SU-DHL-6 (cell line): ENCODE measurements at regions not wholly inside any gene's neighbourhood (a gene's known extent, or its start where the extent isn't known, plus 50 kb on each side); places are given as distances from the start of the nearest gene placed in this dataset.

Experiments
- H2AFZ ChIP-seq: fragments of 200-600 bp; sonication (generic); 2 replicates; pipeline ENCODE4 v1.6.1; 2014; ENCODE audit warnings: low read depth, mild to moderate bottlenecking, moderate library complexity, mixed read lengths, antibody characterized with exemption, low read length; ENCODE audit not compliant: severe bottlenecking
- H3F3A ChIP-seq: fragments of 200-600 bp; shearing (Covaris generic); 2 replicates; pipeline ENCODE4 v1.6.0; 2016; ENCODE audit warnings: antibody characterized with exemption, mild to moderate bottlenecking; ENCODE audit not compliant: insufficient read depth
- H3K27ac ChIP-seq: fragments of 200-600 bp; sonication (generic); 2 replicates; pipeline ENCODE4 v1.5.1; 2016; ENCODE audit warnings: low read depth, mild to moderate bottlenecking, low read length, moderate library complexity, mixed read lengths
- H3K27me3 ChIP-seq: fragments of 200-600 bp; sonication (generic), shearing (Covaris generic); 2 replicates; pipeline ENCODE4 v1.6.0; 2014; ENCODE audit warnings: mild to moderate bottlenecking, low read length
- H3K36me3 ChIP-seq: fragments of 200-600 bp; sonication (generic); 2 replicates; pipeline ENCODE4 v1.6.1; 2014; ENCODE audit warnings: mild to moderate bottlenecking, low read length, mixed read lengths
- H3K4me2 ChIP-seq: fragments of 300-600, 200-600 bp; shearing (Covaris generic), sonication (generic); 2 replicates; pipeline ENCODE4 v1.6.0; 2014; ENCODE audit warnings: low read length, low read depth, mild to moderate bottlenecking; ENCODE audit not compliant: poor library complexity, severe bottlenecking
- H3K4me3 ChIP-seq: fragments of 200-600 bp; sonication (generic); 2 replicates; pipeline ENCODE4 v1.5.1; 2014; ENCODE audit warnings: antibody characterized with exemption, low read length, mild to moderate bottlenecking, mixed read lengths; ENCODE audit not compliant: insufficient read depth, poor library complexity, severe bottlenecking
- H3K79me2 ChIP-seq: fragments of 200-600 bp; sonication (generic); 2 replicates; pipeline ENCODE4 v1.6.1; 2014; ENCODE audit warnings: mild to moderate bottlenecking, low read length, moderate library complexity; ENCODE audit not compliant: insufficient read depth
- H3K9ac ChIP-seq: fragments of 200-600 bp; sonication (generic); 2 replicates; pipeline ENCODE4 v1.7.0; 2014; ENCODE audit warnings: mild to moderate bottlenecking, low read length
- H3K9me2 ChIP-seq: fragments of 200-600 bp; sonication (generic); replicated peaks from 2 replicates; pipeline ENCODE4 v1.6.1; 2014; ENCODE audit warnings: low read length; ENCODE audit not compliant: insufficient read depth
- H3K9me3 ChIP-seq: fragments of 200-600 bp; sonication (generic); 2 replicates; pipeline ENCODE4 v1.6.1; 2014; ENCODE audit warnings: low read length, mixed read lengths; ENCODE audit not compliant: insufficient read depth
- H4K20me1 ChIP-seq: fragments of 200-600 bp; sonication (generic); 2 replicates; pipeline ENCODE4 v1.6.1; 2014; ENCODE audit warnings: low read depth, mild to moderate bottlenecking, antibody characterized with exemption, low read length, moderate library complexity, mixed read lengths
- EZH2phosphoT487 ChIP-seq: fragments of 200-600 bp; sonication (generic), shearing (Covaris generic); conservative IDR thresholded peaks from 2 replicates; pipeline ENCODE4 v1.6.1; 2018; ENCODE audit warnings: mild to moderate bottlenecking, antibody characterized with exemption, low read length, moderate library complexity, mixed read lengths
- TF ChIP-seq, protein P1 (sequence below): fragments of 200-600 bp; sonication (generic); IDR thresholded peaks from one replicate; pipeline ENCODE4 v1.5.1; 2017; ENCODE audit warnings: antibody characterized with exemption, mild to moderate bottlenecking, low read length, moderate library complexity; ENCODE audit not compliant: insufficient read depth, poor library complexity, severe bottlenecking

DNA sequence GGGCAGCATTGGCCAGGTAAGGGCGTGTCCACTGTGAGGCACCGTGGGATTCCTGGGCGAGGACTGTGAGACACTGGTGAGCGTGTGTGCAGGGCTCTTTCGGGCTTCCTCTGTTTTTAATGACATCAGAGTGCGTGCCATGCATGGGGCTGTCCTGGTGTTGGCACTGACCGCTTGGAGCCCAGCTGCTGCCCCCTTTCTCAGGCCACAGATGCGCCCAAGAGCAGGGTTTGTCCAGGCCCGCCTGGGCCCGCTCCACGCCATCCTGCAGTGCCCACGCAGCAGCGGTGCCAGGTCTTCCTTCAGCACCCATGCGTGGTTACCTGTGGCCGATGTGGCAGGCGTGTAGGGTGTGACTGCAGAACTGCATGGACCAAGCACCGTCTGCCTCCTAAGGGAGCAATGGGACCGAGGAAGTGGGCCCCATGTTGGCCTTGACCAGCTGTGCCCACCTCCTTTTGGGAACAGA is 72.3 kb upstream of the SEPTIN5 start:
- H3K9ac ChIP-seq, result no peak overlapping the region
- no peaks in the 10 kb centered on the region for H4K20me1 ChIP-seq
- no peaks in the 10 kb centered on the region for H3K79me2 ChIP-seq

DNA sequence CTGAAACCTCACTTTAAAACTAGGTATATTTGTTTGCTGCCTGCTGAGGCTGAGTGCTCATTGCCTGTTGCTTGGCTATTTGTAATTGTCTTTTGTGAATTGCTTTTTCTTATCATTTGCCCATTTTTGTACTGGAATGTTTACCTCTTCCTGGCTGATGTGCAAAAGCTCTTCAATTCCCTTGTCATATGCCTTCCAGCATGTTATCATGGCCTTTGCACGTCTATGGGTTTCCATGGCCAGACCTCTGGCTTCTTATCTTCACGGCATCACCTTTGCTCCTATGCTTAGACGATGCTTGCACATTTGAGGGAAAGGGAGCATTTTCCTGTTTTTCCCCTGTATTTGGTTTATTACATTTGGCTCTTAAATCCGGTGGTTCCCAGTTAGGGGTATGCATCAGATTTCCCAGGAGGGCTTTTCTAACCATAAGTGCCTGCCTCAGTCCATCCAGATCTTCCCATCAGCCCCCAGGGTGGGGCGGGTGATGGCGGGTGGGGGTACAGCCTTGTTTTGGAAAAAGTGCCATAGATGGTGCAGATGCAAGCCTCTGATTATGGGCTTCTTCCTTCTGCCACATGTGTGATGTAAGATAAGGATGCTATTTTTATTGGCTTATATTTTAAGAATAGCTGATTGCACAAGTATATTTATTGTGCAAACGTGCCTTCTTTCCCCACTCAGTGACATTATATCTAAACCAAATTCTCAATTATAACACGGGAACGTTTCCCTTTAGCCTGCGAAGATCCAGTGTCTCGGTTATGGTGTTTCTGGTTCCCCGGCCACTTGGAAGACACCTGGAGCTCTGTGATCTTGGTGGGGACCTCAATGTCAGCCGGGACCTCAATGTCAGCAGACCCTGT is 70.6 kb upstream of the SEPTIN5 start:
- Histone ChIP-seq H3F3A (no peaks in the 10 kb centered on the region), H3K27ac (no peak overlapping the region)

More for the DNA sequence above, 72.3 kb upstream of the SEPTIN5 start:
- no peak for TF ChIP-seq EZH2phosphoT487
- TF ChIP-seq, protein P1, sequence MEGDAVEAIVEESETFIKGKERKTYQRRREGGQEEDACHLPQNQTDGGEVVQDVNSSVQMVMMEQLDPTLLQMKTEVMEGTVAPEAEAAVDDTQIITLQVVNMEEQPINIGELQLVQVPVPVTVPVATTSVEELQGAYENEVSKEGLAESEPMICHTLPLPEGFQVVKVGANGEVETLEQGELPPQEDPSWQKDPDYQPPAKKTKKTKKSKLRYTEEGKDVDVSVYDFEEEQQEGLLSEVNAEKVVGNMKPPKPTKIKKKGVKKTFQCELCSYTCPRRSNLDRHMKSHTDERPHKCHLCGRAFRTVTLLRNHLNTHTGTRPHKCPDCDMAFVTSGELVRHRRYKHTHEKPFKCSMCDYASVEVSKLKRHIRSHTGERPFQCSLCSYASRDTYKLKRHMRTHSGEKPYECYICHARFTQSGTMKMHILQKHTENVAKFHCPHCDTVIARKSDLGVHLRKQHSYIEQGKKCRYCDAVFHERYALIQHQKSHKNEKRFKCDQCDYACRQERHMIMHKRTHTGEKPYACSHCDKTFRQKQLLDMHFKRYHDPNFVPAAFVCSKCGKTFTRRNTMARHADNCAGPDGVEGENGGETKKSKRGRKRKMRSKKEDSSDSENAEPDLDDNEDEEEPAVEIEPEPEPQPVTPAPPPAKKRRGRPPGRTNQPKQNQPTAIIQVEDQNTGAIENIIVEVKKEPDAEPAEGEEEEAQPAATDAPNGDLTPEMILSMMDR, result no peak
- H3K4me3 ChIP-seq, result no peak overlapping the region
- no peak overlapping the region for H3K4me2 ChIP-seq
- no peaks in the 10 kb centered on the region for H3K9me3 ChIP-seq
- no peak overlapping the region for H2AFZ ChIP-seq
- H3F3A ChIP-seq, result no peaks in the 10 kb centered on the region
- H3K27me3 ChIP-seq, result no peaks in the 10 kb centered on the region
- no peaks in the 10 kb centered on the region for H3K36me3 ChIP-seq
- no peak overlapping the region for H3K27ac ChIP-seq
- no peaks in the 10 kb centered on the region for H3K9me2 ChIP-seq

DNA sequence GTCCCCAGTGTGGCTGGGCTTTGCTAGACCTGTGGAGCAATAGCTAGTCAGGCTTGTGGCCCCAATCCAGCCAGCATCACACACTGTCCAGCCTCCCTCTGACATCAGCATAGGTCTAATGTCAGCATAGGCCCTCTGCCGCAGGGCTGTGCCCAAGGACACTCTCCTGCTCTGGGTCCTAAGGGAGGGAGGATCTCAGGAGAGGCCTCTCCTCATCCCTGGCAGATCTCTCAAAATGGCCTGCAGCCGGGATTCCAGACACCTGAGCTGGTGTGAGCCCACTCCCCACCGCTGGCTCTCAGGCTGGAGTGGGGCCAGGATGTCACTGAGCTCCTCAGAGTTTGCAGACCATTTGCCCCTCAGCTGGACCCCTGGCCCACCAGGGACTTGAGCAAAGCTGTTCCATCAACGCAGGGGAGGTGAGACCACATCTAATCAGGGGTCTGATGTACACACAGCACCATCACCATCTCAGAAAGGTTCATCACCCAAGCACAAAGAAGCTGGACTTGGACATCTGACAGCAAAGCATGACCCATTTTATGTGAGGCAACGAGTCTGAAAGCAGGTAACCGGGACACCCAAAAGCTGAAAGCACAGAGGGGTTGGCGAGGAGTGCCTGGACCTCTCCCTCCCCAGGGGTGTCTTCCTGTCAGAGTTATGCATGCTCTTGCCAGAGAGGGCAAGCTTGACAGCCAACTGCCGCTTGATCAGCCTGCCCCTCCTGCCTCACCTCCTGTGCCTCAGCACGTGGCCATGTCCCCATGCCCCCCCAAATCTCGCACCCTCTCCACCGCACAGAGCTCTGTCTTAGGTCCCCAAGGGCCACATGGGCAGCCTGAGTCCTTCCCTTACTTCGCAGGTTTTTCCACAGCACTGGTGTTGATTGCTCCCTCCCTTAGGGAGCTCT is 69.7 kb upstream of the SEPTIN5 start:
- Histone ChIP-seq H3K79me2 (no peaks in the 10 kb centered on the region), H3K9me3 (no peaks in the 10 kb centered on the region), H3K9ac (no peak overlapping the region), H3K27ac (no peak overlapping the region), H4K20me1 (no peaks in the 10 kb centered on the region), H3K27me3 (no peaks in the 10 kb centered on the region), H3K9me2 (no peaks in the 10 kb centered on the region), H3K4me3 (no peak overlapping the region), H2AFZ (no peak overlapping the region), H3F3A (no peaks in the 10 kb centered on the region), H3K36me3 (no peaks in the 10 kb centered on the region), H3K4me2 (no peak overlapping the region)
- no peak for TF ChIP-seq EZH2phosphoT487
- TF ChIP-seq, protein P1, result no peak

More for the DNA sequence above, 70.6 kb upstream of the SEPTIN5 start:
- no peaks in the 10 kb centered on the region for H3K79me2 ChIP-seq
- H3K4me2 ChIP-seq, result no peak overlapping the region
- H4K20me1 ChIP-seq, result no peaks in the 10 kb centered on the region
- no peak overlapping the region for H3K9ac ChIP-seq
- H2AFZ ChIP-seq, result no peak overlapping the region
- TF ChIP-seq, protein P1, result no peak
- TF ChIP-seq EZH2phosphoT487, result no peak
- no peaks in the 10 kb centered on the region for H3K9me3 ChIP-seq
- no peaks in the 10 kb centered on the region for H3K9me2 ChIP-seq
- H3K27me3 ChIP-seq, result no peaks in the 10 kb centered on the region
- no peaks in the 10 kb centered on the region for H3K36me3 ChIP-seq
- H3K4me3 ChIP-seq, result no peak overlapping the region
